Duodenal mucosa (tissue), 2 donors: ENCODE measurements at regions not wholly inside any gene's neighbourhood (a gene's known extent, or its start where the extent isn't known, plus 50 kb on each side); places are given as distances from the start of the nearest gene placed in this dataset.

Source experiments
- H3K27ac ChIP-seq: one replicate; pipeline ENCODE4 v1.7.0; 2013; ENCODE audit warnings: low read depth, low read length
- H3K27me3 ChIP-seq, 2 donors: one replicate each; pipeline ENCODE4 v1.7.0; 2013; ENCODE audit warnings: low read length in 2 of 2, control low read depth in 1 of 2; ENCODE audit not compliant: insufficient read depth in 2 of 2, control insufficient read depth in 1 of 2
- H3K36me3 ChIP-seq, 2 donors: one replicate each; pipeline ENCODE4 v1.7.0; 2013; ENCODE audit warnings: low read length in 2 of 2, control low read depth in 1 of 2; ENCODE audit not compliant: insufficient read depth in 2 of 2, control insufficient read depth in 1 of 2
- H3K4me1 ChIP-seq, 2 donors: one replicate each; pipeline ENCODE4 v1.7.0; 2013; ENCODE audit warnings: low read length in 2 of 2, control low read depth in 1 of 2; ENCODE audit not compliant: insufficient read depth in 2 of 2, control insufficient read depth in 1 of 2
- H3K4me3 ChIP-seq, 2 donors: one replicate each; pipeline ENCODE4 v1.7.0; 2013; ENCODE audit warnings: low read length in 2 of 2, low read depth in 1 of 2
- H3K9ac ChIP-seq, 2 donors: one replicate each; pipeline ENCODE4 v1.7.0; 2013; ENCODE audit warnings: low read length in 2 of 2, low read depth in 1 of 2
- H3K9me3 ChIP-seq, 2 donors: one replicate each; pipeline ENCODE4 v1.7.0; 2013; ENCODE audit warnings: low read length in 2 of 2, control low read depth in 1 of 2; ENCODE audit not compliant: control insufficient read depth in 1 of 2

GRCh38 chr2:128573531-128573930 lies 254.9 kb upstream of the HS6ST1 start:
- H3K9ac ChIP-seq, result no peak overlapping the region
- H3K4me1 ChIP-seq, result peaks cover 3 to 4% of the 10 kb centered on the region in 2 donors
- no peak overlapping the region for H3K27ac ChIP-seq
- H3K36me3 ChIP-seq, result no peaks in the 10 kb centered on the region
- H3K4me3 ChIP-seq, result no peak overlapping the region
- no peaks in the 10 kb centered on the region for H3K27me3 ChIP-seq
- no peaks in the 10 kb centered on the region for H3K9me3 ChIP-seq

GRCh38 chr2:128577141-128577930 lies 258.7 kb upstream of the HS6ST1 start:
- no peak overlapping the region for H3K9ac ChIP-seq
- H3K36me3 ChIP-seq, result no peaks in the 10 kb centered on the region
- no peaks in the 10 kb centered on the region for H3K27me3 ChIP-seq
- no peaks in the 10 kb centered on the region for H3K9me3 ChIP-seq
- no peak overlapping the region for H3K4me3 ChIP-seq
- H3K4me1 ChIP-seq, result peaks cover 10 to 17% of the 10 kb centered on the region in 2 donors
- no peak overlapping the region for H3K27ac ChIP-seq

GRCh38 chr2:128578406-128579390 lies 260.0 kb upstream of the HS6ST1 start:
- no peak overlapping the region for H3K4me3 ChIP-seq
- no peak overlapping the region for H3K9ac ChIP-seq
- H3K36me3 ChIP-seq, result no peaks in the 10 kb centered on the region
- no peak overlapping the region for H3K27ac ChIP-seq
- peaks cover 10 to 17% of the 10 kb centered on the region in 2 donors for H3K4me1 ChIP-seq
- no peaks in the 10 kb centered on the region for H3K9me3 ChIP-seq
- H3K27me3 ChIP-seq, result no peaks in the 10 kb centered on the region

- no peaks in the 10 kb centered on the region for H3K36me3 ChIP-seq
- no peak overlapping the region for H3K4me3 ChIP-seq
- no peak overlapping the region for H3K27ac ChIP-seq
- H3K9ac ChIP-seq, result no peak overlapping the region
- peaks cover 10 to 17% of the 10 kb centered on the region in 2 donors for H3K4me1 ChIP-seq
- no peaks in the 10 kb centered on the region for H3K27me3 ChIP-seq
- H3K9me3 ChIP-seq, result peaks cover 0 to 3% of the 10 kb centered on the region in 2 donors
Measured at GRCh38 chr2:128579825-128580224, 261.2 kb upstream of the HS6ST1 start.

GRCh38 chr2:128580988-128581848 lies 262.6 kb upstream of the HS6ST1 start:
- no peak overlapping the region for H3K27ac ChIP-seq
- H3K36me3 ChIP-seq, result no peaks in the 10 kb centered on the region
- H3K4me1 ChIP-seq, result peaks cover 10 to 17% of the 10 kb centered on the region in 2 donors
- no peak overlapping the region for H3K4me3 ChIP-seq
- H3K27me3 ChIP-seq, result no peaks in the 10 kb centered on the region
- H3K9ac ChIP-seq, result no peak overlapping the region
- H3K9me3 ChIP-seq, result peaks cover 0 to 6% of the 10 kb centered on the region in 2 donors

GRCh38 chr2:128581849-128582244 lies 263.2 kb upstream of the HS6ST1 start:
- no peaks in the 10 kb centered on the region for H3K27me3 ChIP-seq
- H3K4me3 ChIP-seq, result no peak overlapping the region
- H3K9ac ChIP-seq, result no peak overlapping the region
- H3K36me3 ChIP-seq, result no peaks in the 10 kb centered on the region
- peaks cover 0 to 6% of the 10 kb centered on the region in 2 donors for H3K9me3 ChIP-seq
- H3K4me1 ChIP-seq, result peaks cover 10 to 17% of the 10 kb centered on the region in 2 donors
- H3K27ac ChIP-seq, result no peak overlapping the region

GRCh38 chr2:128584296-128584890 lies 265.7 kb upstream of the HS6ST1 start:
- H3K36me3 ChIP-seq, result no peaks in the 10 kb centered on the region
- peaks cover under 1 to 5% of the 10 kb centered on the region in 2 donors for H3K4me1 ChIP-seq
- H3K27ac ChIP-seq, result no peak overlapping the region
- no peak overlapping the region for H3K4me3 ChIP-seq
- H3K27me3 ChIP-seq, result no peaks in the 10 kb centered on the region
- H3K9me3 ChIP-seq, result peaks cover 0 to 6% of the 10 kb centered on the region in 2 donors
- H3K9ac ChIP-seq, result no peak overlapping the region

- Histone ChIP-seq H3K9me3 (peaks cover 0 to 6% of the 10 kb centered on the region in 2 donors), H3K4me1 (no peaks in the 10 kb centered on the region), H3K36me3 (no peaks in the 10 kb centered on the region), H3K9ac (no peak overlapping the region), H3K27ac (no peak overlapping the region), H3K4me3 (no peak overlapping the region), H3K27me3 (no peaks in the 10 kb centered on the region)
Measured at GRCh38 chr2:128585706-128586105, 267.0 kb upstream of the HS6ST1 start.

- no peak overlapping the region for H3K9ac ChIP-seq
- H3K27me3 ChIP-seq, result no peaks in the 10 kb centered on the region
- peaks cover 0 to 4% of the 10 kb centered on the region in 2 donors for H3K9me3 ChIP-seq
Measured at GRCh38 chr2:128589681-128590080, 271.0 kb upstream of the HS6ST1 start.

More at GRCh38 chr2:128589681-128590080, 271.0 kb upstream of the HS6ST1 start:
- Histone ChIP-seq H3K4me3 (no peak overlapping the region), H3K27ac (no peak overlapping the region), H3K36me3 (no peaks in the 10 kb centered on the region), H3K4me1 (peaks cover 8 to 13% of the 10 kb centered on the region in 2 donors)
